ENCODE measurements at regions not wholly inside any gene's neighbourhood (a gene's known extent, or its start where the extent isn't known, plus 50 kb on each side); places are given as distances from the start of the nearest gene placed in this dataset.
"Not testable (repeated sequence)": the region's sequence is repeated elsewhere in the genome, so short reads cannot be mapped to it uniquely, and the experiment has no call there.

DNA sequence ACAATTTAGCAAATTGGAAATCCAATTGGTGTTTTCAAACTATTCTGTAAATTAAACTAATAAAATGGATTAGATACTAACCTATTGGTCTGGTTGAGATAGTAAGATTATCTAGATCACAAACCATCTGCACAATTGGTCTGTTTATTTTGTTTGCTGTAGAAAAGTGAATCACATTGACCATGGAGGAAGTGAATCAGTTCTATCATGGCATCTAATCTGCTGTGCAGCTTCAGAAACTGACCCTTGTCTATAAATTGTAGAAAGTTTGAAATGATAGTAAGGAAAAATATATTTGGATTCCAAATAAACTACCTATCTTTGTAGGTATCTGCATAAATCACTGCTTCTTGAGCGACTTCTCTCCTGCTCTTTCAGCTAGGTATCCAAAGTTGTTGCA is 1865.4 kb downstream of the MAT2B start:
- DNase-seq = no peak

- no peak for DNase-seq
Observed at GRCh38 chr5:165375201-165375600, 1869.8 kb downstream of the MAT2B start.

GRCh38 chr5:165393839-165394238 is 1888.4 kb downstream of the MAT2B start:
- no peak for DNase-seq

- DNase-seq = no peak
Observed at GRCh38 chr5:165397516-165397915, 1892.1 kb downstream of the MAT2B start.

GRCh38 chr5:165400086-165400485 is 1894.7 kb downstream of the MAT2B start:
- no peak for DNase-seq

GRCh38 chr5:165404917-165405316 is 1899.5 kb downstream of the MAT2B start:
- DNase-seq = no peak

DNA sequence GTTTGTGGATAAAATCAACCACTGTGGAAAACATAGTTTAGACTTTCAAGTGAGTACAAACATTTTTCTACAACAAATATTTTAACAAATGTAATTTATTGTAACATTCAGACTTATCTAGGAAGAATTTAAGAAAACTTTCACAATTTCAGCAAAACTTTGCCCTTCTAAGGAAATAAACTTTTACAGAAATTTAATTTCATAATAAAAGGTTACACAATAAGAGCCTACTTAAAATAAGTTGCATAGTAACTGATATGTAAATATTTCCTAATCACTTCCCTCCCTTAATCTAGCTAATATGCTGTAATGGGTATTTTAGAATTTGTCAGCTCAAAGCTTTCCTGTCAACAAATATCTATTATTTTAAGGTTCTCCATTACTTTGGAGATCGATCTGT is 1899.9 kb downstream of the MAT2B start:
- DNase-seq = no peak

- DNase-seq = no peak
Observed at GRCh38 chr5:165407352-165407751, 1901.9 kb downstream of the MAT2B start.

GRCh38 chr5:165410476-165410875 is 1905.1 kb downstream of the MAT2B start:
- no peak for DNase-seq

- not testable (repeated sequence) for DNase-seq
Observed at GRCh38 chr5:165411532-165411931, 1906.1 kb downstream of the MAT2B start.

DNA sequence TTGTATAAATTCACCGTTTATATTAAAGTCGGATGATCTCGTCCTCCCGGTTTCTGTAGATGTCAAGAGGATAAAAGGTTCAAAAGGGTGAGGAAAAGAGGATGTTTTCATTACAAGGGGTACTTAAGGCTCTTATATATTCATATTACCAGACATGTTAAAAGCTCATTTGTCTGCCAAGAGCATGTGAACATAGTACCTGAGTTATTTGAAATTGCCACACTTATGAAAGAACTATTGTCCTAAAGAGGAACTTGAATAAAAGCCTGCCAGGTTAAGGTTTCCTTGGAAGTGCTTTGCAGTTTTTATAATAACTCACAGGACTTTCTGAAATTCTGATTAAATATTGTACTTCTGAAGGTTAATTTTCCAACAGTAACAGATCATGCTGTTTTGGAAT is 1915.1 kb downstream of the MAT2B start:
- DNase-seq = no peak

DNA sequence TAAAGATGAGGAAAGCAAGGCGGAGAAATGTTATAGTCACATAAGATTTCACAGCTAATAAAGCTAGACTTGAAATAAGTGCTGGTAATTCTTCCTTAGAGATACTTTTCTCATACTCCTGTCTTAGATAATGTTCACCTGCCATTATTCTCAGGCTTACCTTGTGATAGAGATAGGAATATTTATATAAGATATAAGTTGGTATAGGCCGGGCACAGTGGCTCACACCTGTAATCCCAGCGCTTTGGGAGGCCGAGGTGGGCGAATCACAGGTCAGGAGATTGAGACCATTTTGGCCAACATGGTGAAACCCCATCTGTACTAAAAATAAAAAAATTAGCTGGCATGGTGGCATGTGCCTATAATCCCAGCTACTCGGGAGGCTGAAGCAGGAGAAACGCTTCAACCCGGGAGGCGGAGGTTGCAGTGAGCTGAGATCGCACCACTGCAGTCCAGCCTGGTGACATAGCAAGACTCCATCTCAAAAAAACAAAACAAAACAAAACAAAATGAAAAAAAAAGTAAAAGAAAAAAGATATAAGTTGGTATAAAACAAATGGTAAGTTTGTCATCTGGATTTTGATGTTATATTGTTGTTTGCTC is 1918.4 kb downstream of the MAT2B start:
- no peak for DNase-seq

DNA sequence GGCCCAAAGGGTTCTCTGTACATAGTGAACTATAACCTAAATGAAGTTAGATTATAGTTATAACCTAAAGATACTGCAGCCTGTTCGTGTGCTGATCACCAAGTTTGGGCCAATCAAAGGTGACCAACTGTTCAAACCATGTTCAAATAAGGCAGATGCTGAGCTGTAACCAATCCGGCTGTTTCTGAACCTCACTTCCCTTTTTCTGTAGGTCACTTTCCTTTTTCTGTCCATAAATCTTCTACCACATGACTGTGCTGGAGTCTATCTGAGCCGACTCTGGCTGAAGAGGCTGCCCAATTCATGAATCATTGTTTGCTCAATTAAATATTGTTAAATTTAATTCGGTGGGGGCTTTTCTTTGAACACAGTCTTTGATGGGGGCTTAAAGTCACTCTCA is 1920.2 kb downstream of the MAT2B start:
- no peak for DNase-seq

DNA sequence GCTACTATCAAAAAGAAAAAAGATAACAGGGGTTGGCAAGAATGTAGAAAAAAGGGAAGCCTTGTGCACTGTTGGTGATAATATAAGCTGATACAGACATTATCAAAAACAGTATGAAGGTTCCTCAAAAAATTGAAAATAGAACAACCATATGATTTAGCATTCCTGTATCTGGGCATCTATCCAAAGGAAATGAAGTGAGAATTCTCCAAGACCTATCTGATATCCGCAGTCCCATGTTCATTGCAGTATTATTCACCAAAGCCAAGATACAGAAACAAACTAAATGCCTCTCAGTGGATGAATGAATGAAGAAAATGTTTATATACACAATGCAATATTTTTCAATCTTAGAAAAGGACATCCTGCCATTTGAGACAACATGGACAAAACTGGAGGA is 1943.3 kb downstream of the MAT2B start:
- DNase-seq = no peak

GRCh38 chr5:165457859-165458481 is 1952.6 kb downstream of the MAT2B start:
- DNase-seq = peak; percentile 59

GRCh38 chr5:165459232-165459631 is 1953.8 kb downstream of the MAT2B start:
- DNase-seq = no peak

DNA sequence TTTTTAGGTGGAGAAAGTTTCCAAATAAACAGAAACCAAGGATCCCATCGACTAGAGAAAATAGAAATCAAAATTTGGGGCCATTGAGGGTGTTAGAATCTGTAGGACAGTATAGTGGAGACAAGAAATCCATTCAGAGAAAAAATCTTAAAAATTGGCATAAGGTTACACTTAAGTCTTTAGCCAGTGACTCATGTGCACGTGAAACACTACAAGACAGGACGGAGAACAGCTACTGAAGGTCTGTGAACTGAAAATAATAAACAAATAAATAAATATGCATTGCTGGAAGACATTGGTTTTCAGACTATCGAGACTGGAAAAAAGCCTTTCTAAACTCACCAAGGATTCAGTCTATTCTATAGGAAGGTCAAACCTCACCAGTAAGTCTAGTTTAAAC is 1955.5 kb downstream of the MAT2B start:
- no peak for DNase-seq

GRCh38 chr5:165477546-165477945 is 1972.1 kb downstream of the MAT2B start:
- no peak for DNase-seq

DNA sequence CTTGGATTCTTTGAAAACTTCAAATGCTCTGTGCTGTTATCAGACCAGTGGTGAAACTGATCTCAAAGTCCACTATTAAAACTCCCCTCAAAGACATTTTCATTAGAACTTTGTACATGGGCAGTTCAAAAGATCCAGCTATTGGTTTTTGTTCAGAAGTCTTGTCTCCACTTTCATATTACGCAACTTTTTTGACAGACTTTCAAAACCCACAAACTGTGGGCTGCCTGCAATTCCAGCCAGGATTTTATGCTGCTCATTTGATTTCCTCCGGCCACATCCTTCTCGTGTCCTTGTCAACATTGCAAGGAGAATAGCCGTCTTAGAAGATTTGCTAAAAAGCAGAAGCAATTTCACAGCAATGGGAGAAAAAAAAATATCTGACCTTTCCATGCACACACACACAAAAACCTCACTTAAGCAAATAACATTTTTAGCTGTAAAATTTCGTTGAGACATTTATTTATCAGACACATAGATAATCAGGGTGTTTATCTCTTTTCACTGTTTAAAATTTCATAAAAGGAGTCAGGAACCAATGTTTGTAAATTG is 1990.5 kb downstream of the MAT2B start:
- no peak for DNase-seq

- peak; percentile 50 for DNase-seq
Observed at GRCh38 chr5:165497707-165498106, 1992.3 kb downstream of the MAT2B start.

- no peak for DNase-seq
Observed at GRCh38 chr5:165502893-165503691, 1997.7 kb downstream of the MAT2B start.

- DNase-seq = no peak
Observed at GRCh38 chr5:165504674-165505073, 1999.3 kb downstream of the MAT2B start.

- DNase-seq = no peak
Observed at GRCh38 chr5:165508286-165508685, 2002.9 kb downstream of the MAT2B start.

- no peak for DNase-seq
Observed at GRCh38 chr5:165508861-165509260, 2003.4 kb downstream of the MAT2B start.
